HG02678 (cell line): ENCODE measurements at regions not wholly inside any gene's neighbourhood (a gene's known extent, or its start where the extent isn't known, plus 50 kb on each side); places are given as distances from the start of the nearest gene placed in this dataset.

Source experiments
- ATAC-seq: cut with Tn5 transposase; IDR thresholded peaks from one replicate; pipeline ENCODE4 v1.9.1; 2021; ENCODE audit warnings: mild to moderate bottlenecking, moderate library complexity; ENCODE audit not compliant: unreplicated experiment

DNA sequence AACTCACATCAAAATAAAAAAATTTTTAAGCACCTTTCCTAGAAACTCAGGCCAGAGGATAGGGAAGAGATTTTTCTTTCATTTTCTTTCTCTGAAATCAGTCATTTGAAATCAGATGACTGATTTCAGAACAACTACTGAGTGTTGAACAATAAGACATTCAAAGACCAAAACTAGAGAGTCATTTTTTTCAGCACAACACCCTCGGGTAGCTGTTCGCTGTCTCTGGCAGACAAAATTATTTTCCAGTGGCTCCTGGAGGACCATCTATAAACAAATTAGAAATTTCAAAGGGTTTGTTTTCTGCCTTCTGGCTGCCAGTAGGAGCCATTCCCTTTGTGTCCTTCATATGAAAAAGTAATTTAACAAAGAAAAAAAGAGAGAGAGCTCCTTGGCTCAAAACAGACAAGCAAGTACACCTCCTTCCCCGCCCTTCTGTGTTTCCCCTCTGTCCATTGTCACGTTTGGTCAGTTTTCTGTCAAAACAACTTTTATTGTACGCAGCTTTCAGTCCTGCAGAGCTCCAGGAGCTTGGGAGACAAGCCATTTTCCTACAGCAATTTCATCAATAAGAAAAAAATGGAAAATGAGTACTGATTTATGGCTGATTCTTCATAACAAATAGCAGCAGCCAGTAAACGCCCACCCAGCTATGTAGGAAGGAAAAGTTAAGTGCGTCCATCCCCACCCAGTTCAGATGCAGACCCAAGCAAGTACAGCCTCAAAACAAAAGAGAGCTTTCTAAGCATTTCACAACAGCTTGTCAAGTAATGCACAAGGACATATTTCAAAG lies 405.2 kb downstream of the ZNF608 start:
- no peak for ATAC-seq

DNA sequence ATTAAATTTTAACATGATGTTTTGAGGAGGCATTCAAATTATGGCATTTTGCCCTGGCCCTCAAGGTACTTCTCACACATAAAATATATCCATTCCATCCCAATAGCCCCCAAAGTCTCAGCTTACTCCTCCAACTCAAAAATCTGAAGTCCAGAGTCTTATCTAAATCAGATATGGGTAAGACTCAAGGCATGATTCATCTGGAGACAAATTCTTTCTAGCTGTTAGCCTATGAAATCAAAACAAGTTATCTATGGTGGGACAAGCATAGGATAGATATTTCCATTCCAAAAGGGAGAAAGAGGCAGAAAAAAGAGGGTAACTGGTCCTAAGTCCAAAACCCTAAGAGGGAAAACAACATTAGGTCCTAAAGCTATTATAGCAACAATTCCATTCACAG lies 408.4 kb downstream of the ZNF608 start:
- no peak for ATAC-seq

DNA sequence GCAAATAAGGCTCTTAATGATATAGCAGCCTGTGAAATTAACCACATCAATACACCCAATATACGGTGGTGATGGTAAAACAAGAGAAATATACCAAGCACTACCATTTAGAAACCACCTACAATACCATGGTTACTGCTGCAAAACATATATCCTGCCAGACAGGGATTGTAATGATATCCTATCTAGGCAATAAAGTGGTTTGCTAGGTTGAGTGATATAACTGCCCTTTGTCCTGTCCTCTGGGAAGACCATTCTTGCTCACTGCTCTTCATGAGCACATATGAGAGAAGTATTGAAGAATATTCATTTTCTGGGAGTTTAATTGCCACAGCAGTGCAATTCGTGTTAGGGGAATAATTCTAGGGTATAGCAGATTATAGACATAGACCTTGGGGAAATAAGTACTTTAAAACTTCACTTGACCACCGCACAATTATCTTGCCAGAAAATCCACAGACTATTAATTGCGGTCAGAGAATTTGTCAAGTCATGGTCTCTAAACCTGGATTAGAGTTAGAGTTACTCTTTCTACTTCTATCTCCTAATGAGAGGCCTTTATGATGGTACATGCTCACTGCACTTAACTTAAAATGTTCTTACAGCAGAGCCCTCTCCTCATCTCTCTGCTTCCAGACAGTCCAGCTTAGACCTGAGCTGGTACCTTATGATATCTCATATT lies 413.0 kb downstream of the ZNF608 start:
- ATAC-seq, result no peak

DNA sequence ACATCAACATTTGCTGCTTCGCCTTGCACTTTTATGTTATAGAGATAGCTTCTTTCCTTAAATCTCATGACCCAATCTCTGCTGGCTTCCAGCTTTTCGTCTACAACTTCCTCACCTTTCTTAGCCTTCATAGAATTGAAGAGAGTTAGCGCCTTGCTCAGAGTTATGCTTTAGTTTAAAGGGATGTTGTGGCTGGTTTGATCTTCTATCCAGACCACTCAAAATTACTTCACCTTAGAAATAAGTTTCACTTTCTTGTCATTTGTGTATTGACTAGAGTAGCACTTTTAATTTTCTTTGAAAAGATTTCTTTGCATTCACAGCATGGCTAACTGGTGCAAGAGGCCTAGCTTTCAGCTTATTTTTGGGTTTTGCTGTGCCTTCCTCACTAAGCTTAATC lies 414.2 kb downstream of the ZNF608 start:
- no peak for ATAC-seq

DNA sequence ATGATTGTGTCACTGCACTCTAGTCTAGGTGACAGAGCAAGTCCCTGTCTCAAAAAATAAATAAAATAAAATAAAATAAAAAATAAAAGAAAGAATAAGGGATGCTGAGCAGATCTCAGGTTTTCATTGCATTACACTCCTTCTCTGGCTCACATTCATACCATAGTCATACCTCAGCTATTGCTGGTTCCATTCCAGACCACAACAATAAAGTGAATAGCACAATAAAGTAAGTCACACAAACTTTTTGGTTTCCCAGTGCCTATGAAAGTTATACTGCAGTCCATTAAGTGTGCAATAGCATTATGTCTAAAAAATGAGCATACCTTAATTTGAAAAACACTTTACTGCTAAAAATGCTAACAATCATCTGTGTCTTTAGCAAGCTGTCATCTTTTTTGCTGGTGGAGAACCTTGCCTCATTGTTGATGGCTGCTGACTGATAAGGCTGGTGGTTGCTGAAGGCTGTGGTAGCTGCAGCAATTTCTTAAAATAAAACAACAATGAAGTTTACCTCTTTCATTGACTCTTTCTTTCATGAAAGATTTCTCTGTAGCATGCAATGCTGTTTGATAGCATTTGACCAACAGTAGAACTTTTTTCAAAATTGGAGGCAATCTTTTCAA lies 415.7 kb downstream of the ZNF608 start:
- ATAC-seq, result no peak

DNA sequence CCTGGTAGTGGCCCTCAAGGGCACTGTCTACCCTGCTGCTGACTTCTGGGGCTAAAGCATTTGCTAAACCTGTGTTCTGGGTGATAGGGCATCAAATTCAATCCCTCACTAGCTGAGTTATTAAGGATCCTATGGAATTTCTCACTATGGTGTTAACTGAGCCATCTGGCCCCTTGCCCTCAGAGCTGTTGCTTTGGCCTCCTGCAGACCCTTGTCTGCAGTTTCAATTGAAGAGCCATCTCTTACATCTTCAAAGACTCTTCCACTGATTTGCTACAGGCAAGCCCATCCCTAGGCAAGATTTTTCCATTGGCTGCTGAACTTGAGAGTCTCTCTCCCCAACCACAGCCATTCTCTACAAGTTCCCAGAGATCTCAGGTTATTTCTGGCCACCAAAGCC lies 418.2 kb downstream of the ZNF608 start:
- no peak for ATAC-seq

DNA sequence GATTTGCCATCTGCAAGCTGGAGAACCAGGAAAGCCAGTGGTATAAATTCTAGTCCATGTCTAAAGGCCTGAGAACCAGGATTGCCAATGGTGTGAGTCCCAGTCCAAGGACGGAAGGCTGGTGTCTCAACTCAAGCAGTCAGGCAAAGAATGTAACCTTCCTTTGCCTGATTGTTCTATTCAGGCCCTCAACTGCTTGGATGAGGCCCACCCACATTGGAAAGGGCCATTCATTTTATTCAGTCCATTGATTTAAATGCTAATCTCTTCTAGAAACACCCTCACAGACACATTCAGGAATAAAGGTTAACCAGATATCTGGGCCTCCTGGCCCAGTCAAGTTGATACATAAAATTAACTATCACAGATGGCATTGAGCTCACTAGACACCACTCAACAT lies 427.8 kb downstream of the ZNF608 start:
- ATAC-seq, result no peak

DNA sequence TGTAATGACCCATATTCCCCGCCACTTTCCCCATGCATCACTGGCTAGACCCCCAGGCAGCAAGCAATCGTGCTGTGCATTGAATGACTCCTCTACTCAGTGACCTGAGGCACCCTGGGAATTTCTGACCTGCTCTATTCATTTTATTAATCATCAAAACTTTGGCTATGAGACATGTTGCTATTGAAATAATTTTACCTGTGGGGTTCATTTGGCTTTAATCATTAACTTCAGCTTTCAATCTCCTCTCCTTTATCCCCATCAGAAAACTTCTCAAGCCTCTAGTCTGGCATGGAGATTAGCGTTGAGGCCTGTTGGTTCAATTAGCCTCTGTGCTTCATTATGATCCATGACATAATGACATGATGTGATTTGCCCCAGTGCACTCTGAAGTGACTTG lies 429.0 kb downstream of the ZNF608 start:
- ATAC-seq, result no peak

DNA sequence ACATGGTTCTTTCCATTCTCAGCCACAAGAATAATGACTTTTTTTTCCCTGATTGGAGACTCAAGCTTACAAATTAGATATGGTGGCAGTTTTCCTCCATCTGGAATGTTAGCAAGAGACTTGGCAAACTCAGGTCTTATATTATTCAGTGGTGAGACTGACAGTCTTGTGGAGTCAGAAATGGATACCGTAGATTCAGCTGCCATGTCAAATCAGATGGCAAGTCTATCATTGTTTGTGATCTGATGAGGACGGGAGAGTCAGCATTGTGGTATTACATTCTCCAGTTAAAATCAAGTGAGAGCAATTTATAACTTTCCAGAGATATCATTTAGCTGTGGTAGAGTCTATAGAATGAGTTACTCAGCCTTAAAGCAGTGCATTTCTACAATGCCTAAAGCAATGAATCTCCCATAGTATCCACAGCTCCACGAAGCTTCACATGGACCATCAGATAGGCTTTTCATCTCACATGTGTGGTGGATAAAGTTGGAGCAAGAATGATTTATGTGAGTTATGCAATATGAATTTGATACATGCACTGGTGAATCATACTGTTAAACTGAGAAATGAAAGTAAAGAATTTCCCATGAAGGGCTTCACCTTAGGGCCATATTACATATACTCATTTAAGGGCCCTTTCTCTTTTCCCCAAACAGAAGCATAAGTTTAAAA lies 430.6 kb downstream of the ZNF608 start:
- no peak for ATAC-seq

DNA sequence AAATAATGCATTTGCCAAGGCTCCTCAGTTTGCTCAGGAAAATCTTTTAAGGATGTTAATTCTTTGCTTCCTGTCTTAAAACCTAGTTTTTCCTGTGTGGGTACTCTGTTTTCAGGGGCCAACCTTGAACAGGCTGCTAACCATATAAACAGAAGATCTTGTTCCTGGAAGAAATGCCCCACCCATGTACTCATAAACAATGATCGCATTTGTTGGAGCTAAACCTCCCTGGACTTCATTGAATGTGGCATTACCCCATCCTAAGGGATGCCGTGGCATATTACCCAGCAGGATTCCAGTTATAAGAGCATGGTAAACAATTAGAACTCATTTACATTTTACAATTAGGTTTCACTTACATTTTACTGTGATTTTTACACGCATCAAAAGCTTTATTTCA lies 436.0 kb downstream of the ZNF608 start:
- ATAC-seq, result no peak

DNA sequence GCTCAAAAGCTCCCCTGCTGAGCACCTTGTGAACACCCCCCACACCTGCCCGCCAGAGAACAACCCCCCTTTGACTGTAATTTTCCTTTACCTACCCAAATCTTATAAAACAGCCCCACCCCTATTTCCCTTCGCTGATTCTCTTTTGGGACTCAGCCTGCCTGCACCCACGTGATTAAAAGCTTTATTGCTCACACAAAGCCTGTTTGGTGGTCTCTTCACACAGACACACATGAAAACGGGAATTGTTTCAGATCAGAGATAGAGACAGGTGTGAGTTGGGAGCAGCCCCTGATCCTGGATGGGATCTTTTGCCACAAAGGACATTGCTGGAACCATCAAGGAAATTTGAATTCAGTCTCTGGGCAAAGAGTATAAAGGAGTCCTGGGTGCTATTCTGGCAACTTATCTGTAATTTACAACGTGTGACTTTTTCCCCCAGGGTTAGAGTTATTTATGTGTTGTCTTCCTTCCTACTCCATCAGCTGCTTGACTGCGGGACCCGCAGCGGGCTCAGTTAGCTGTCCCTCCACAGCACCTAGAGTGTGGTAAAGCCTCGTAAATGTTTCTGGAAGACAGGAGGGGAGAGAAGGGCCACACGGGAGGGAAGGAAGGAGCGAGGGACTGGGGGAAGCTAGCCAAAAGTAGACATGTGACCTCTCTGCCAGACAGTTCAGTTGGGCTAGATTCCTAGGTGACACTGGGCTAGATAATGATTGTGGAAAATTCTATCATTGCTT lies 437.0 kb downstream of the ZNF608 start:
- no peak for ATAC-seq

DNA sequence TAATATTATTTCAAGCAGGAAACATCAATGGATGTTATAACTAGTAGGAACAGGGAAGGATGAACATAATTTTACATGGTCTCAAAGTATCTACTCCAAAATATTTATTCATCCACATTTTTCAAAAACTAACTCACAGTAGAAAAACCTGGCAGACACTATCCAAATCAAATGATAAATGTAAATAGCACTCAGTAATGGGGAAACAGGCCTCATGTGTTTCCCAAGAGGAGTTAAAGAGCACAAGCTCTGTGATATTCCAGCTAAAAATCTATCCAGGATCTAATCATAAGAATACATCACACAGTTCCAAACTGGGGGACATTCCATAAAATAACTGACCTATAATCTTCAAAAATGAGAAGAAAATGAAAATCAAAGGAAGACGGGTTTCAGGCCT lies 443.1 kb downstream of the ZNF608 start:
- ATAC-seq, result no peak

DNA sequence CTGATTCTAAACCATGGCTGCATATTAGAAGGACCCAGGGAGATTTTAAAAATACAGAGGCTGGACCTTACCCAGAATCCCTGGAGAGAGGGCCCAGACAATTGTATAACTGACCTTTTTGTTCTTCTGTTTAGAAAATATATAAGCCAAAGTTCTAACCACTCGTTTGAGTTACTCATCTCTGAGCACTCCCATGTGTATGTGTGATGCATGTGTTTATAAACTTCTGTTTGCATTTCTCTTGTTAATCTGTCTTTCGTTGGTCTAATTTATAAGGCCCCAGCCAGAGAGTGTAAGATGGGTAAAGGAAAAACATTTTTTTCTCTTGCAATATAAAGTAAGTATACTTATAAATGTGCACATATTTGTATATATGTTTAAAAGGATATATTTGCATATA lies 443.9 kb downstream of the ZNF608 start:
- ATAC-seq, result no peak

DNA sequence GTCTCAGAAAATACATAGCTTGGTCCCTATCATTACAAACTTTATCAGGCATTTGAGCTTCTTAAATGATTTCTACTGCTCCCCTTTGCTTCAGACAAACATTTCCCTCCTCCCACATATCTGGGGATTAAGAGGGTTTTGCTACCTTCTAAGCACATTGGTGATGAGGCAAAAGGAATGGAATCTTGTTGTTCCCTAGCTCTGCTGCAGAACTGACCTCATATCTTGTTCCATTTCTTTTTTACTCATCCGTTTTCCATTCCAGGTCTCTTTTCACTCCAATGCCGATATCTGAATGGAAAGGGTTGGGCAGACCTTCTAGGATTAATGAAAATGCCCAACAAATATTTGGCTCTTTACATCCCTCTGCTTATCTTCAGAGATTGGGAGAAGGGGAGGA lies 444.6 kb downstream of the ZNF608 start:
- no peak for ATAC-seq

DNA sequence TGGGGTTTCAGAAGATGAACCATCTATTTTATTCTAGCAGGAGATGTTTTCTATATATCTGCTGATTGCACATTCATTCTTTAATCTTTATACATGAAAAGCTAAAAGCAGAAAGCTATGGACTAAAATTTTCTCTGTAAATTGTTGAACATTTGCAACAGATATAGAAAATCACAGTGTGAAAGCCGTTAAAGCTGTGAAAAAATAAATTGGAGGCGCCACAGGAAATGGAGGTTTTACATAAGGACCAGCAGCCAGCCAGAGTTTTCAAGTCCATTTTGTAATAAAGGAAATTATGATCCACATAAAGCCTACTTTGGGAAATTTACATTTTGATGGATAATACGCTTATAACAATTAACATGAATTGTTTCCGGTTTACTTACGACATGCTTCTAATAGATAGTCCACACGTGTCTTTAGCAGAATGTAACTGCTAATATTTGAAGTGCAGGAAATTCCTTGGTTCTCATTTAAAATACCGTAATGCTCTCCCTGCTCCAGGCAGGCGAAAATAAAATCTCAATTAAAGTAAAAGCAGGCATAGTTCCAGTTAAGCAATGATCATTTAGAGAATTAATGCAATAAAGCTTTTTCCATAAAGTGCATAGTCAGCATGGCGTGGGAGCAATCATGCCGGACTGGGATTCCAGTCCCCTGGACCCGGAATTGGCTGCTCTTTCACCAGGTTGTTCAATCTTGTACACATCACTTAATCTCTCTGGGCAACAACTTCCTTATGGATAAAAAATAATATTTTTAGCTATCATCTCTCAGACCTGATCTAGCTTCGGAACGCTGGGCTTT lies 445.4 kb downstream of the ZNF608 start:
- no peak for ATAC-seq

DNA sequence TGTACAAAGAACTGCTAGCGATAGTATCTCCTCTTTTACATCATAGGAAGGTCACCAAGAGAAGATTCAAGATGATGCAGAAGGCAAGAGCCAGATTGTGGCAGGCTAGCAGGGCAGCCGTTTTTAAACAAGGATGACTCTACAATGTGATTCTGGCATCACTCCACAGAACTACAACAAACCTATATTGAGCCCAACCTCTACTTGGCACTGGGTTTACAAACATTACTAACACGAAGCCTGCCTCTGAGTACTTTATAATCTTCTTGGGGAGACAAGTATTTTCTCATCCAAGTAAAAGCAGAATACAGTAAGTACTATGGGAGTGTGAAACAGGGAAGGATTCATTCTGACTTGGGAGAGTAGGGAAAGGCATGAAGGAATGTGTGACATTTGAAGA lies 448.6 kb downstream of the ZNF608 start:
- ATAC-seq, result no peak

DNA sequence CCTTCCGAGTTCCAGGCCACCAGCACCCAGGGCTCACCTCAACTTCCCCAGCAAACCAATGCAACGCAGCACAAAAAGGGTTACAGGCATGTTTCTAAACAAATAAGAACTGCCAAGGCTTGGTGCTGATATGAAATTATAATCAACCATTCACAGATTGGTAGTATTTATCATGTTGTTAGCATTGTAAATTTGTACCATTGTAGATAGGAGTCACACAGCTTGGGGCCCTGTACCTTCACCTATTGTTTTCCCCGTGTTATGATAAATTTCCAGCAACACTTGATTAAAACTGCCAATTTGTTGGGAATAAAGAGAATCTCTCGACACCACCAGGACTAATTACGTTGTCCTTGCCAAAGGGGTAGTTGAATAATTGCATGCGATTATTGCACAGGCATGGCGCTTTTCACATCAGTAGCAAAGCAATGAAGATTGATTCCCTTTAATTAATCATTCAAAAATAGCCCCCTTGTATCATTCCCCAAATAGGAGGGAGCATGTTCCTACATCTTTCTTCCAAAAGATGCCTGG lies 454.1 kb downstream of the ZNF608 start:
- ATAC-seq, result no peak

DNA sequence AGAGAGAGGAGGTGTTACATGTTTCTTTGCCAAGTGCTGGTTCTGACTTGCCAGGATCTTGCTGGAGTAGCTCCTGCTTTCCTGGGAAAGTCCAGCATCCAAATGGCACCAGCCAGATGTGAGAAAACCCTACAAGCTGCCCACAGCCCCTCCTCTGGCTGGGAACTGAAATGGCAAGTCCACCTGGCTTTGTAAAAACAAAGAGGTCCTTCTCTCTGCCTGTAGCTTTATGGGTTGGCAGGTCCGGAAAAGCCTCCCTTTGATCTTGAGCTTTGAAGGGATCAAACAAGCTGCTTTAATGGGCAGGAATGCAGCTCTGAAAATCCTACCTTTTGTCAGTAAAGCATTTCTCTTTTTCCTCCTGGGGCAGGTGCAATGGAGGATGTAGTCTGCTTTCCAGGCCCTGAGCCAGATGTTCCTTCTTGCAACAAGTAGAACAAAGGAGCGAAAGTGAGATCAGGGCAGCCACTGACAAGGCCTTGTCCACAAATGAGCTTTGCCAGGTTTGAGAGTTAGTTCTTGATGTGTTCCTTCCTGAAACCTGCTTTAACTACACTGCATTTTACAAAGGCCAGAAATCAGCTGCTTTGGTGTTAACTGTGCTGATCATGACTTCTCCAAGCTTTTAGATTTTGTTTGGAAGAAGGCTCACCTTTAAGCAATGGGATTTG lies 456.7 kb downstream of the ZNF608 start:
- no peak for ATAC-seq

DNA sequence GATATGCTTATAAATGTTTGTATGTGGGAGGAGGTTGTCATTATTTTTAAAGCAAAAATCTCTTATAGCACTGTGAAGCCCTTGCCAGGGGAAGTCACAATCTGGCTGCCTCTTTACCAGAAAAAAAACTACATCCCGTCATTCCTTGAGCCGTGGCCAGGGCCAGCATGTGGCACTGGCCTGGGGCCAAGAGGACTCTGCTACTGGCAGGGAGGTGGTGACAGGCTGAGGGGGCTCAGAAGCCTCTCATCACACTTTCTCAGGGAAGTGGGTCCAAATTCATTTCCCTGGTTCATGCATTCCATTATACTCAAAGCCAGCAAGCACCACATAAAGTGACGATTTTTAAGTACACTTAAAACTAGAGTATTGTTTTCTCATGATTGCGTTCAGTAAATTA lies 457.3 kb downstream of the ZNF608 start:
- ATAC-seq, result no peak
